ENCODE measurements at regions not wholly inside any gene's neighbourhood (a gene's known extent, or its start where the extent isn't known, plus 50 kb on each side); places are given as distances from the start of the nearest gene placed in this dataset.
"Not testable (repeated sequence)": the region's sequence is repeated elsewhere in the genome, so short reads cannot be mapped to it uniquely, and the experiment has no call there.

DNA sequence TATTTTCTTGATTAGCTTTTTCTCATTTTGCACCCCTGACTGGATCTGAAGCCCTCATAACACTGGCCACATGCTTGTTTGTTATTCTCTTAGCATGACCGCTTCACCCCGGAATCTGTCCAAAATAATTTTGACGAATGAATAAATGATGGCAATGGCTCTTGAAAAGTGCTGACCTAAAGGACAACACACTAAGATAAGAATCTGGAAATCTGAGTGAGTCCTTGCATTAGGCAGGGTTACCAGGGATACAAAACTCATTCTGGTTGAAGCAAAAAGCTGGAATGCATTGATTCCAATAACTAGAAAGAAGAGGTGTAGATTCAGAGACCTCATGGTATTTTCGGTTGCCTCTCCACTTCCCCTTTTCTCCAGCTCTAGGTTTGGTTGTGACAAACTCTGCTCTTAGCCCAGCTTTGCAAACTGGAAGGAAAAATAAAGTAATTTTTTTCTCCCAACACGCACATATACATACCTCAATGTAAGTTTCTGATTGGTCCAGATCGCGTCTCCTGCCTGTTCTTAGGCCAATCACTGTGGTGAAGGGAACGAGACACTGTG lies 157.4 kb downstream of the SKIDA1 start:
- DNase-seq (ENCODE audit: extremely low read depth in 1 of 2, low read depth in 1 of 2), result no peak

DNA sequence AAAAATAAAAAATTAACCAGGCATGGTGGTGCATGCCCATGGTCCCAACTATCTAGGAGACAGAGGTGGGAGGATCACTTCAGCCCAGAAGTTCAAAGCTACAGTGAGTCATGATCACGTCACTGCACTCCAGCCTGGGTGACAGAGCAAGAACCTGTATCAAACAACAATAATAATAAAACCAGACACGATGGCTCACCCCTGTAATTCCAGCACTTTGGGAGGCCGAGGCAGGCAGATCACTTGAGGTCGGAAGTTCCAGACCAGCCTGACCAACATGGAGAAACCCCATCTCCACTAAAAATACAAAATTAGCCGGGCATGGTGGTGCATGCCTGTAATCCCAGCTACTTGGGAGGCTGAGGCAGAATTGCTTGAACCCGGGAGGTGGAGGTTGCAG lies 159.4 kb downstream of the SKIDA1 start:
- DNase-seq (ENCODE audit: extremely low read depth in 1 of 2, low read depth in 1 of 2), result not testable (repeated sequence)

- no peak for DNase-seq (ENCODE audit: extremely low read depth in 1 of 2, low read depth in 1 of 2)
Observed at GRCh38 chr10:21364196-21365114, 161.0 kb downstream of the SKIDA1 start.

DNA sequence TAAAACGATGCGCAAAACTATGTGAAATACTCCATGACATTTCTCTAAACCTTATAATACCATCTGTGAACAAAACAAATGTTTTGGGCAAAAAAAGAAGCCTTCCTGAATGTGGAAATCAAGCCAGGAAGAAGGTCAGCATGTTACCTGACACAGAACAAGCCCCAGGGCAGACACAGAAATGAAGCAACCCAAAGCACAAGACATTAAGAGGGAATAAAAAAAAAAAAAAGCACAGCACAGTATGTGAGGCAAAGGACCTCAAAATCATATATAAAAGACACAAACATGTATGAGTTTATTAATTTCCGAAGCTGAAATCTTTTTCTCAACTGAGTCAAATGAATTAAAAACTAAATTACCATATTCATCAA lies 161.8 kb downstream of the SKIDA1 start:
- DNase-seq (ENCODE audit: extremely low read depth in 1 of 2, low read depth in 1 of 2), result no peak

DNA sequence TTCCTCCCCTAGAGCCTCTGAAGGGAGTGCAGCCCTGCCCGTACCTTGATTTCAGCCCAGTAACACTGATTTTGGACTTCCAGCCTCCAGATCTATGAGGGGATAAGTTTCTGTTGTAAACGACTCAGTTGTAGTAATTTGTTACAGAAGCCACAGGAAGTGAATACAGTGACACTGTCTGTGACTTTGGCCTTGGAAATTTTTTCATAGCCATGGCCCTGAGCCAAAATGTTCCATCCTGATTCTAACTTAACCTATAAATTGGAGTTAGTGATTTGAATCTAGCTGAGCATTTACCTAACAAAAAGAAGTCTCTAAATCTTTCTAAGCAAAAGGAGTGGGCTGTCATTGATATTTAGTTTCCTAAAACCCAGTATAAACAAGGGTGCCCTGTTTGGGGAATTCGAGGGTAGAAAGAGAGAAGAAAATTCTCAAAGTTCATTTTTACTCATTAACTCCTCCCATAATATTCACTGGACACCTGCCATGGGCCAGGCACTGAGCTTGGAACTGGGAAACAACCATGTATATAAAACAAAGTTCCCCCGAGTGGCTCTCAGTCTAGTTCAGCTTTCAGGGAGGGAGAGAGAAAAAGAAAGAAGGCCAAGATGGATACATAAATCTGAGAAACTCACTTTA lies 162.3 kb downstream of the SKIDA1 start:
- DNase-seq (ENCODE audit: extremely low read depth in 1 of 2, low read depth in 1 of 2), result no peak

DNA sequence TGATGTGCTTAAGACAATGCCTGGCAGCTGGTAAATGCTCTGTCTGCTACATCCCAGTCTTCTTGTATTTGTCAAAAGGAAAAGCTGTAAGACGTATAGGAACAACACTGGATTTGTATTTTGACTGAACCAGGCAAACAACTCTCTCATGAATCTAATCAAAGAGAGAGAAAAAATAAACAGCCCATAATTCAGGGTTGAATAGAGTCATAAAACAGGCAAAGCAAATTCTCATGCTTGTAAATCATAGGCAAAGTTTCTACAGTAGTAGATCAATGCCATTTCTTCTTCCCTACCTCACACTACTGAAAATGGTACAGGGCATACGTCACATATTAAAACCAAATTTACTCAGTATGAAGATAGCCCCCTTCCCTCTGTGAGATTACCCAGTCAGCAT lies 166.3 kb downstream of the SKIDA1 start:
- no peak for DNase-seq (ENCODE audit: extremely low read depth in 1 of 2, low read depth in 1 of 2)

DNA sequence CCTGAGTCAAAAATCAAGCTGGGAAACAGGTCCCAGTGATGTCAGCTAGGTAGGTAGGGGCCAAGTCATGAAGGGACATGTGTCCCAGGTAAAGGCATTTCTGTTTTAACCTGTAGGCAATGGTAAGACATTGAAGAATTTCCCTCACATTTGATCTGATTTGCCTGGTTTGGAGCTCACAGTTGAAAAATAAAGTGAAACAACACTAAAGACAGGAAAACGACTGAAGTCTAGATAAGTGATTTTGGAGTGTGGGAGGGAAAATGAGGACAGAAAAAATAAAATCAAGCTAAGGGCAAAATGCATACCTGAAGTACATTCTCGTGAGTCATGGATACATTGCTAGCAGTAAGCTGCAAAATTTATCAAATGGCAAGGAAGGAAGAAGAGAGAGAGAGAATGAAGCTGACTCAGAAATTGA lies 169.9 kb downstream of the SKIDA1 start:
- DNase-seq (ENCODE audit: extremely low read depth in 1 of 2, low read depth in 1 of 2), result no peak

DNA sequence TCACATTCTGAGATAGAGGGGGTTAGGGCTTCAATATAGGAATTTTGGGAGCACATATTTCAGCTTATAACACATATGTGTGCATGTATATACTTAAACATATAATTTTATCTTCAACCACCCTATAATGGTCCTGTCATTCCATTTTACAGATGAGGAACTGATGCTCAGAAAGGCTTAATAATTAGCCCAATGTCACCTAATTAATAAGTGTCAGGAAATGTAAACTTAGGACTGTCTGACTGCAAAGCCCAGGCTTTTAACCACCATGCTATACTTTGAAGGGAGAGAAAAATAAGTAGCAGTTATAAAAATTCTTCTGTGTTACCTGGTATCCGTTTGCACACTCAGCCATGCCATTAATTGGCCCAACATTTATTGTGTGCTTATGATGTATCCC lies 172.6 kb downstream of the SKIDA1 start:
- DNase-seq (ENCODE audit: extremely low read depth in 1 of 2, low read depth in 1 of 2), result no peak

GRCh38 chr10:21351594-21351993 lies 173.9 kb downstream of the SKIDA1 start:
- not testable (repeated sequence) for DNase-seq (ENCODE audit: extremely low read depth in 1 of 2, low read depth in 1 of 2)

DNA sequence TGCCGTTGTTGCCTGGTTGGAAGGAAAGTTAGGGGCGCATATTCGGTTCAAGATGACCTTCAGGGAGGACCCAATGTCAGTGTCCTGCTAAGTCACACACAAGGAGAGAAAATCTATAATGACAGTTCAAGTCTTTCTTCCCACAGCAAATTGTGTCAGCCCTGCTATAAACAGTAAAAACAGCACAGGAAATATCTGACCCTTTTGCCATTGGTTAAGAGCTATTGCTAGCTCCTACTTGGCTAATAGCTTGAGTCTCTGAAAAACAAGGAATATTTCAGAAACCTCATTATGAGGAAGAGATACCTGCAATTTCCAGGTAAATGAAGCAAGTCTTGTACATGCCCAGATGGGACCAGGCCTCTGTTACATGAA lies 175.6 kb downstream of the SKIDA1 start:
- no peak for DNase-seq (ENCODE audit: extremely low read depth in 1 of 2, low read depth in 1 of 2)

DNA sequence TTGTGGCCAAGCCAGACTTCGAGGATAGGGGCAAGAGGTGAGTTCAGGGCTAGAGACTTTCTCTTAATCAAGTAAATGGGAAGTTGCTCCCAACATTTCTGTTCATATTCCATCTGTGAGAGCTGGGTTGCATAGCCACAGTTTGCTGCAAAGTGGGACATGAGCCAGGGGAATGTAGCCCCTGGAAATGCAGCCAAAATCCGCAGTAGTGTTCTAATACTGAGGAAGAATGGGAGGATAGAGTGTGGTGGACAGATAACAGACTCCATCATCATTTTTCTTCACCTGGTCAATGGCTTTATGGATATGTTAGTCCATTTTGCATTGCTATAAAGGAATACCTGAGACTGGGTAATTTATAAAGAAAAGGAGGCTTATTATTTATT lies 177.7 kb downstream of the SKIDA1 start:
- DNase-seq (ENCODE audit: extremely low read depth in 1 of 2, low read depth in 1 of 2), result no peak

- no peak for DNase-seq (ENCODE audit: extremely low read depth in 1 of 2, low read depth in 1 of 2)
Observed at GRCh38 chr10:21347043-21347784, 178.3 kb downstream of the SKIDA1 start.

GRCh38 chr10:21343087-21343486 lies 182.4 kb downstream of the SKIDA1 start:
- DNase-seq (ENCODE audit: extremely low read depth in 1 of 2, low read depth in 1 of 2), result no peak

DNA sequence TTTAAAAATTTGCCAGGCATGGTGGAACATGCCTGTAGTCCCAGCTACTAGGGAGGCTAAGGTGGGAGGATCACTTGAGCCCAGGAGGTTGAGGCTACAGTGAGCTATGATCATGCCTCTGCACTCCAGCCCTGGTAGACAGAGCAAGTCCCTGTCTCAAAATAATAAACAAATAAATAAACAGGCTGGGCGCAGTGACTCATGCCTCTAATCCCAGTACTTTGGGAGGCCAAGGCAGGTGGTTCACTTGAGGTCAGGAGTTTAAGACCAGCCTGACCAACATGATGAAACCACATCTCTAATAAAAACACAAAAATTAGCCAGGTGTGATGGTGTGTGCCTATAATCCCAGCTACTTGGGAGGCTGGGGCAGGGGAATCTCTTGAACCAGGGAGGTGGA lies 183.0 kb downstream of the SKIDA1 start:
- DNase-seq (ENCODE audit: extremely low read depth in 1 of 2, low read depth in 1 of 2), result not testable (repeated sequence)

GRCh38 chr10:21340331-21340730 lies 185.2 kb downstream of the SKIDA1 start:
- no peak for DNase-seq (ENCODE audit: extremely low read depth in 1 of 2, low read depth in 1 of 2)

DNA sequence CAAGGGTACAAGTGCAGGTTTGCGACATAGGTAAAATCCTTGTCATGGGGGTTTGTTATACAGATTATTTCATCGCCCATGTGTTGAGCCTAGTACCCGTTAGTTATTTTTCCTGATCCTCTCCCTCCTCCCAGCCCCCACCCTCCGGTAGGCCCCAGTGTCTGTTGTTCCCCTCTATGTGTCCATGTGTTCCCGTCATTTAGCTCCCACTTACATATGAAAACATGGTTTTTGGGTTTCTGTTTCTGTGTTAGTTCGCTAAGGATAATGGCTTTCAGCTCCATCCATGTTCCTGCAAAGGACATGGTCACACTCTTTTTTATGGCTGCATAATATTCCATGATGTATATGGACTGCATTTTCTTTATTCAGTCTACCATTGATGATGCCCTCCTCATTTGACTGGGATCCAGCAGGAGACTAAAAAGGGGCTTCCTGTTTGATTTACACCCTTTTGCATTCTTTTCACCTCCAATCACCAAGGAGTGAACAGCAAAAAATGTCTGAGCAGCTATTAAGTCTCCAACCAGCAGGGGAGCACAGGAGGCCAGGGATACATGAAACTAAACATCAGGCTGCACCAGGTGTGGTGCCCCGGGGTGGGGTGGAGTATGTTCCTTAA lies 188.2 kb downstream of the SKIDA1 start:
- DNase-seq (ENCODE audit: extremely low read depth in 1 of 2, low read depth in 1 of 2), result no peak

GRCh38 chr10:21336476-21337170 lies 188.9 kb downstream of the SKIDA1 start:
- DNase-seq (ENCODE audit: extremely low read depth in 1 of 2, low read depth in 1 of 2), result no peak

DNA sequence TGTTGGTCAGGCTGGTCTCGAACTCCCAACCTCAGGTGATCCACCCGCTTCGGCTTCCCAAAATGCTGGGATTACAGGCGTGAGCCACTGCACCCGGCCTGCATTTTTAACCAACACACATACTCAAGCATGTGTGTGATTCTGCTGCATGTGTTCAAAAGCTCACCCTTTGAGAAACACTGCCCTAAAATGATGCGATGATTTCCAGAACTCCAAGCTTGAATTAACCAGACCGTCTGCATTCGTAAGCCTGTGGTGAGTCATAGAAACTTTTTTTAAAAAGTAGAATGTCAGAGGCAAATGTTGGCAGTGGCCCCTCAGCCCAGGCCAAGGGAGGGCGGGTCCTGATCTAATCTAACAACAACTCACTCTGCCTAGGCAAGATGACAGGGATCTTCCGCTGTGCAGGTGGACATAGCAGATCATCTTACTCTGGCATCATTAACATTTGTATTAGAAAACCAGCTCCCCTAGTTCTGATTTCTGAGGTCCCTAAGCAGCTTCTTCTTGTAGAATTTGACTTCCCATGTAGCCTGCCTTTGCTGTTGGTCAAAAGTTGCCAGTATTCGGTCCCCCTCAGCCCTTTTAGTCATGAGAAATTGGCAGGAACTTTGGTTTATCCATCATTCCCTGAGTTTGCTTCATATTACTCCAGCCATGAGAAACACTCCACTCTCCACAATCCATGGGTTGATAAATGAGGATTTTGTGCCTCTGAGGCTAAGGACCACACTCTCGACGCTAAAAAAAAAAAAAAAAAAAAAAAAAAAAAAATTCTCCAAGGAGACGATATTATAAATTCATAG lies 190.4 kb downstream of the SKIDA1 start:
- DNase-seq (ENCODE audit: extremely low read depth in 1 of 2, low read depth in 1 of 2), result no peak

- no peak for DNase-seq (ENCODE audit: extremely low read depth in 1 of 2, low read depth in 1 of 2)
Observed at GRCh38 chr10:21330628-21331020, 194.9 kb downstream of the SKIDA1 start.

Measured in stimulated activated CD8-positive, alpha-beta memory T cell treated with anti-CD3 and anti-CD28 coated beads, Interleukin-7, amount 100 ng/mL, for 48 hours (primary cell).